GM12891 (cell line): ENCODE measurements at regions not wholly inside any gene's neighbourhood (a gene's known extent, or its start where the extent isn't known, plus 50 kb on each side); places are given as distances from the start of the nearest gene placed in this dataset.
"Not testable (repeated sequence)": the region's sequence is repeated elsewhere in the genome, so short reads cannot be mapped to it uniquely, and the experiment has no call there.

Experiments
- DNase-seq: peaks from one replicate; pipeline ENCODE4 v3.0.0; 2011; ENCODE audit warnings: low spot score; ENCODE audit not compliant: insufficient read length
- FAIRE-seq: peaks from 2 replicates; lab custom pipeline; 2011; peaks lifted over from hg19 to GRCh38; lab: Jason Lieb, UNC
- PAX5 ChIP-seq: IDR thresholded peaks from 2 replicates; pipeline ENCODE4 v1.6.1; 2011; ENCODE audit warnings: low read length, moderate library complexity, mild to moderate bottlenecking; ENCODE audit not compliant: insufficient read depth, severe bottlenecking
- POLR2A ChIP-seq: IDR thresholded peaks from 2 replicates; pipeline ENCODE4 v1.6.1; 2011; ENCODE audit warnings: low read depth, low read length, control low read depth
- POLR2AphosphoS5 ChIP-seq: IDR thresholded peaks from 2 replicates; pipeline ENCODE4 v1.6.1; 2011; ENCODE audit warnings: low read depth, low read length, control low read depth
- POU2F2 ChIP-seq: IDR thresholded peaks from 2 replicates; pipeline ENCODE4 v1.6.1; 2011; ENCODE audit warnings: low read depth, mild to moderate bottlenecking, control low read depth, low read length, moderate library complexity
- SPI1 ChIP-seq: IDR thresholded peaks from 2 replicates; pipeline ENCODE4 v1.6.1; 2011; ENCODE audit warnings: low read depth, low read length, control low read depth
- TAF1 ChIP-seq: IDR thresholded peaks from 2 replicates; pipeline ENCODE4 v1.6.1; 2011; ENCODE audit warnings: low read depth, low read length, control low read depth

DNA sequence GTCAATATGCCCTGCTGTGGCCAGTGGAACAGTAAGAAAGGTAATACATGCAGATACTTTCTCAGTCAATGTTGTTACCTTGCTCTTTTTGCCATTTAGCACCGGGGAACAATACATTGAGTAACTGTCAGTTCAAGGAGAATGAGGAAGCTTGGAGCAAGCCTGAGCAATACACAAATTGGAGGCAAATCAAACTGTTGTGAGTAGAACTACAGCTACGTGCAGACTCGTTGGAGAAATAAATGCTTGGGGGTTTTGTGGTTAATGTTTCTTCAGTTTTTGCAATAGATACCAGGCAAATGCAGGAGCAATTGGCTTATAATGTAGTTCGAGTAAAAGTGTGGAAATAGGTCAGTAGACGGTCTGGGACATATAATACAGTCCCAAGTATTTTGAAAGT lies 587.3 kb upstream of the ROBO1 start:
- no peak for DNase-seq
- TF ChIP-seq POLR2AphosphoS5 (no peak), POLR2A (no peak), PAX5 (no peak), SPI1 (no peak), TAF1 (no peak), POU2F2 (no peak)
- FAIRE-seq: no peak

- no peak for DNase-seq
- no peak for FAIRE-seq
Observed at GRCh38 chr3:80351201-80351600, 583.4 kb upstream of the ROBO1 start.

GRCh38 chr3:80350771-80351170 lies 583.0 kb upstream of the ROBO1 start:
- TF ChIP-seq PAX5 (no peak), SPI1 (no peak), POU2F2 (no peak), POLR2A (no peak), TAF1 (no peak)
- no peak for DNase-seq
- no peak for FAIRE-seq

More at GRCh38 chr3:80351201-80351600, 583.4 kb upstream of the ROBO1 start:
- TF ChIP-seq PAX5 (no peak), POLR2AphosphoS5 (no peak), POLR2A (no peak), SPI1 (no peak), TAF1 (no peak), POU2F2 (no peak)

GRCh38 chr3:80338366-80338765 lies 570.6 kb upstream of the ROBO1 start:
- DNase-seq (no peak), FAIRE-seq (no peak)
- TF ChIP-seq PAX5 (no peak), POU2F2 (no peak), POLR2A (no peak)

GRCh38 chr3:80334534-80334933 lies 566.7 kb upstream of the ROBO1 start:
- DNase-seq (no peak), FAIRE-seq (no peak)
- TF ChIP-seq POLR2AphosphoS5 (no peak), PAX5 (no peak), POU2F2 (no peak), SPI1 (no peak), TAF1 (no peak), POLR2A (no peak)

- no peak for TF ChIP-seq POLR2AphosphoS5
- TF ChIP-seq POU2F2: no peak
- TF ChIP-seq TAF1: no peak
- FAIRE-seq (no peak), DNase-seq (no peak)
Observed at GRCh38 chr3:80331494-80332170, 563.8 kb upstream of the ROBO1 start.

GRCh38 chr3:80314541-80314940 lies 546.7 kb upstream of the ROBO1 start:
- not testable (repeated sequence) for FAIRE-seq, DNase-seq

- TF ChIP-seq SPI1 (no peak), TAF1 (no peak), POU2F2 (no peak), PAX5 (no peak), POLR2AphosphoS5 (no peak), POLR2A (no peak)
- DNase-seq (no peak), FAIRE-seq (no peak)
Observed at GRCh38 chr3:80308637-80309036, 540.8 kb upstream of the ROBO1 start.

DNA sequence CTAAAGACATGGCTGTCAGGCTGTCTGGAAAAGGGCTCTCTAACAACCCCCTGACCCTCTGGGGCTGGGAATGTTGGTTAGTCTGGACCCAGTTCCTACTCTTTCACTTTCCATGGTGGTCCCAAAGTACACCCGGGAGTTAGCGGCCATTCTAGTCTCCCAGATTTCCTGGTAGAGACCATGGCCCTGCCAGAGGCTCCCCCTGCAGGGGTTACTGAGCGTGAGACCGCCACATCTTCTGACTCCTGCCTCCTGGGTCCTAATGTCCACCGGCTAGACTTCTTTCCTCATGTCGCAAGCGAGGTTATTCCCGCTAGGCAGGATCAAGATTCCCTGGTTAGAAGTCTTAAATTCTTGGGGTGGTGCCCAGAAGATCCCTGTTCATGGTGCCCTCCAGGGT lies 540.0 kb upstream of the ROBO1 start:
- no peak for TF ChIP-seq SPI1
- no peak for TF ChIP-seq POU2F2
- TF ChIP-seq POLR2A: no peak
- TF ChIP-seq TAF1: no peak
- no peak for TF ChIP-seq PAX5
- TF ChIP-seq POLR2AphosphoS5: no peak
- DNase-seq: no peak
- no peak for FAIRE-seq

- FAIRE-seq: no peak
- DNase-seq: no peak
- TF ChIP-seq POU2F2 (no peak), PAX5 (no peak), POLR2A (no peak), SPI1 (no peak), POLR2AphosphoS5 (no peak), TAF1 (no peak)
Observed at GRCh38 chr3:80297720-80298119, 529.9 kb upstream of the ROBO1 start.

GRCh38 chr3:80285388-80285787 lies 517.6 kb upstream of the ROBO1 start:
- DNase-seq (no peak), FAIRE-seq (no peak)
- TF ChIP-seq TAF1 (no peak), POLR2A (no peak), POU2F2 (no peak), PAX5 (no peak), POLR2AphosphoS5 (no peak), SPI1 (no peak)
